Stimulated activated CD8-positive, alpha-beta memory T cell treated with anti-CD3 and anti-CD28 coated beads, Interleukin-15, amount 100 ng/mL, for 48 hours (primary cell): ENCODE measurements at regions not wholly inside any gene's neighbourhood (a gene's known extent, or its start where the extent isn't known, plus 50 kb on each side); places are given as distances from the start of the nearest gene placed in this dataset.
"Not testable (repeated sequence)": the region's sequence is repeated elsewhere in the genome, so short reads cannot be mapped to it uniquely, and the experiment has no call there.

Source experiments
- DNase-seq, 2 donors: peaks; one replicate each; pipeline ENCODE4 v3.0.0-alpha.2; 2020; ENCODE audit warnings: low read depth in 2 of 2

GRCh38 chr13:73676550-73677047 lies 457.6 kb downstream of the KLF12 start:
- DNase-seq, result no peak

DNA sequence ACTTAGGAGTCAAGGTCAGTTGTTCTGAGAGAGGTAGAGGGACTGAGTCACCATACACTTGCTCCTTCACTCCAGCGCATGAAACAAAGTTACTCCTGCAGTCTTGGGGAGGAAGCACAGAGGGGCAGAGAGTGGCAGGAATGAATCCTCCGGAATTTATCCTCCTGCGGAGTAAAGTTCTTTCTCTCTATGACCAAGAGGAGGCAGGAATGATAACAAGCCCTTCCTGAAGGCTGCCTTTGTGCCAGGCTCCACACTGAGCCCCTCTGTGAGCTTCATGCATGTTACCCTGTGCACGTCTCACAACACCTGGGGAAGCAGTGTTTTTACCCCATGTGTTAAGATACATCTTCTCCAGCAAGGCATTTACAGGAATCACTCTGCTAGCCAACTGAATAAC lies 458.4 kb downstream of the KLF12 start:
- DNase-seq, result no peak

- no peak for DNase-seq
These were observed 459.6 kb downstream of the KLF12 start for GRCh38 chr13:73674570-73674969.

GRCh38 chr13:73673931-73674330 lies 460.3 kb downstream of the KLF12 start:
- DNase-seq, result no peak

- DNase-seq, result no peak
These were observed 461.7 kb downstream of the KLF12 start for GRCh38 chr13:73672492-73672891.

GRCh38 chr13:73671732-73672131 lies 462.5 kb downstream of the KLF12 start:
- DNase-seq, result no peak

- no peak for DNase-seq
These were observed 463.2 kb downstream of the KLF12 start for GRCh38 chr13:73671011-73671410.

DNA sequence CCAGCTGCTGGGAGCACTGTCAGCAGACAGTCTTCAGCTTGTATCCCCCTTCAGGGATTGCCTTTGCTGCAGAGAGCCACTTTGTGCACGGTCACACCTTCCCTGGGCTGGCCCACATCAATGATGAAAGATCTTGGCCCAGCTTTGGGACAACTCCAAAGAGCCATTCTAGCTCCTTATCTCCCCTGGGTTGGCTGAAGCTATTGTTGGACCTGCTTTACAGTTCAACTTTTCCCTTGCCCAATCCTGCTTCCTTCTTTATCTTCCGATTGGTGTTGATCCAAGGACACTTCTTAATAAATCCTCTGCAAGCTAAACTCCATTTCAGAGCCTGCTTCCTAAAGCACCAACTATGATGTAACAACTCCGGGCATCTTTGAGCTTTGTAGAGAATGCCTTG lies 466.4 kb downstream of the KLF12 start:
- no peak for DNase-seq

DNA sequence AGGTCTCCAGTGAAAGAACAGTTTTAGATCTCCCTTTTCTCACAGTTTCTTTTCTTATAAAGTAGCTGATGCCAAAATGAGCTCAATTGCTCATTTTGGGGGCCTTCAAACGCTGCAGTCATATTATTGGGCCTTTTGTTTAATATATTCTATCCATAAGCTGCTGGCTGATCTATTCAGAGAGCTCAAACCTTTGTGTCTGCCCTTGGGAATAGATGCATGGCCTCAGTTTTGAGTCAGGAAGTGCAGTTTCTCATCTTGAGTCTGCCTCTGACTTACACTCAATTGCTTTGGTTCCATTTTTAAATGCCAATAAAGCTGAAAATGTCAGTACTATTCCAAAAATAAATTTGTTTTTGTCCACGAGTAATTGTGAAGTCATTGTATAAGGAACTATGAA lies 468.9 kb downstream of the KLF12 start:
- DNase-seq, result no peak

DNA sequence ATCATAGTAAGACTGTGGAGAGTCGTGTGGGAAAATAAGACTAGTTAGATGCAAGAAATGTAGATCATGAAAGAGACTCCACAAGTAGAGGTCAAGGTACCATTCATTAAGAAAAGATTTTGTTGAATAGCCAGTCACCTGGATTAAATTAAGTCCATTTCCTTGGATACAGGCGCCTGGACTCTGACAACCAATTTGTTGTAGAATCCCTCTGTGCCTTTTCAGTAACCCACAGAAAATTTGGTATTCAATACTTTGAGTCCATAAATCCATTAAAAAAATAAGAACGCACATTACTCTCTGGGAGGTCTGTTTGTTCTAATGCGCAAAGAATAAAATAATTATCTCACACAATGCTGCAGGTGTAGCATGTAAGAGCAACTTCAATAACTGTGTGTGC lies 469.4 kb downstream of the KLF12 start:
- no peak for DNase-seq

DNA sequence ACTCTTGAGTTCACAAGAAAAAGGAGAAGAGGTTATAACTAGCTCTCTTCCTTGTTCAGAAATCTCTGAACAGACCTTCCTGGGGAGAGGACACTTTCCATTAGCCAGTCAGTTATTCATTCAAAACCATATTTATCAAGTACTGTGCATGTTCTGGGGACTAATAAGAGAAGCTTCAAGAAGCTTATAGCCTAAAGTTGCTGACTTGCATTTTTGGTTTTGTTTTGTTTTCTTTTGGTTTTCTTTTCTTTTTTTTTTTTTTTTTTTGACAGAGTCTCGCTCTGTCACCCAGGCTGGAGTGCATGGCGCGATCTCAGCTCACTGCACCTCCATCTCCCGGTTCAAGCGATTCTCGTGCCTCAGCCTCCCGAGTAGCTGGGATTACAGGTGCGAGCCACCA lies 471.4 kb downstream of the KLF12 start:
- DNase-seq, result no peak

DNA sequence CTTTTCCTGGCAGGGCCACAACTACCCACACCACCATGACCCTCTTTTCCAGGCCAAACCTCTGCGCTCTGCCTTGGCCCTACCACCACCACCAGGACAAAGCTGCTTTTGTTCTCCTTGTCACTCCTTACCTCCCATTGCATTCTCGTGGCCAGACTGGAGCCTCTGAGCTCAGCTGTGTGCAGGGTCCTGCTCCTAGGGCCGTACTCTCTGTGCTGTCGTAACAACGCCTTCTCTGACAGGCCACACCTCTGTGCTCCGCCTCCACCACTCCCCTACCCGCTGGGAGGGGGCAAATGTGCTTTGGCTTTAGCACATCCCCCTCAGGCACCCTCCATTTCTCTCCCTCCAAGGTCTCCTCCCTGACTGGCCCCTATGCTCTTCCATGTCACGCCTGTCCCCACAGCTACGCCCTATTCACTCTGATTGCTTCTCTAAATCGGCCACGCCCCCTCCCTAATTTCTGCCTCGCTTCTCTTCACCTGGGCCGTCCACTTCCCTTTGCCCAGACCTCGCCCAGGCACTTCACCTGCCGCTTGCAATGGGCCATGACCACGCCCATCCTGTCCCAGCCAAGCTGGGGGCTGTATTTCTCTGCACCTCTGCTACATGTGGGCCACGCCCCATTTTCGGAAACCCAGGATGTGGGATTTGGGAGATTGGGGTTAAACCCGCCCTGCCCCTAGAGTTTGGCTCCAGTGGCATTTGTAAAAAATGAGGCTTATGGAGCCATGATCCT lies 472.3 kb downstream of the KLF12 start:
- DNase-seq, result no peak

GRCh38 chr13:73661066-73661465 lies 473.1 kb downstream of the KLF12 start:
- DNase-seq, result no peak

- no peak for DNase-seq
These were observed 475.6 kb downstream of the KLF12 start for GRCh38 chr13:73658639-73659038.

- DNase-seq, result no peak
These were observed 476.2 kb downstream of the KLF12 start for GRCh38 chr13:73657821-73658540.

- no peak for DNase-seq
These were observed 477.3 kb downstream of the KLF12 start for GRCh38 chr13:73656863-73657262.

DNA sequence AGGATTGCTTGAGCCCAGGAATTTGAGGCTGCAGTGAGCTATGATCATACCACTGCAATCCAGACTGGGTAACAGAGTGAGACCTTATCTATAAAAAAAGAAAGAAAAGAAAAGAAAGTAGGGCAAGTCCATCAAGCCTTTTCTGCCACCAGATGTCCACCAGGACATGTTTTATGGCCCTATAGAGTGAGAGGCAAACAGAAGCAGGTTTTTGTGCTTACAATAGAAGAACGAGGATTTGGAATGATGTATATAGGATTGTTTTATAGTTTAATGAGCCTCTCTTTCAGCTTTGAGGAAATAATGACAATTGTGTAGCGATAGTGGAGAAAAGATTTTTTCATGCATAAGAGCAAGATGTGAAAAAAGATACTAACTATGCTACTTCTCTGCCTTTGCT lies 480.5 kb downstream of the KLF12 start:
- DNase-seq, result no peak

DNA sequence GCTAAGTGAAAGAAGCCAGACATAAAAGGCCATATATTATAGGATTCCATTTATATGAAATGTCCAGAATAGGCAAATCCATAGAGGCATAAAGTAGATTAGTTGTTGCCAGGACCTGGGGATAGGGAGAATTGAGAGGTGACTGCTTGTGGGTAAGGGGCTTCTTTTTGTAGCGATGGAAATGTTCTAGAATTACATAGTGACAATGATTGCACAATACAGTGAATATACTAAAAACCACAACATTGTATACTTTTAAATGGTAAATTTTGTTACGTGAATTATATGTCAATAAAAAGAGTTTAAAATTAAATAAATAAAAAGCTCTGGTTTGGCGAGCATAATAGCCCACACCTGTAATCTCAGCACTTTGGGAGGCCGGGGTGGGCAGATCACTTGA lies 486.8 kb downstream of the KLF12 start:
- DNase-seq, result no peak

GRCh38 chr13:73640476-73641179 lies 493.6 kb downstream of the KLF12 start:
- DNase-seq, result not testable (repeated sequence)

- no peak for DNase-seq
These were observed 498.9 kb downstream of the KLF12 start for GRCh38 chr13:73635166-73635787.

DNA sequence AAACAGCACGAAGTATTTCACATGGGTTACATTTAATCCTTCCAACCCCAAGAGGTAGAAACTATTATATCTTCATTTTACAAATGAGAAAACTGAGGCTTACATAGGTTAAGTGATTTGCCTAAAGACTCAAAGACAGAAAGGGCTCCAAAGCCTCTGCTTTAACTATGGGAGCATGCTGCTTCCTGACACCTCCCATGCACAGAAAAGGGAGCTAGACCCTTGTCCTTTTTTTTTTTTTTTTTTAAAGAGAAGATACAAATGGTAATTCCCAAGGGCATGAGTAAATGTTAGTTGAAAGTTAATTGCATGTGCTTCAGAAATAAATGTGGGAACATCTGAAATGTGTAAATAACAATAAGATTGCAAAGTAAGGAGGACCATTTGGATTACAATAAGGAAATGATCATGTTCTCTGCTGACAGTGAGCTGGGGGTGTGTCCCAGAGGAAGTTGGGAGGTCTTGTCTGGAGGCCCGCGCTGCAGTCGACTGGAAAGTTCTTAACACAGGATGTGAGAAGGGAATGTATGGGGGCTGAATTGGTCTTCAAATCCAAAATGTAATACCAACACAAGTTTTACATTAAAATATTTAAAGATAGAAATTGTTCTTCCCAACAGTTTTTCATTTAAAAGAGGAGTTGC lies 500.3 kb downstream of the KLF12 start:
- DNase-seq, result no peak

DNA sequence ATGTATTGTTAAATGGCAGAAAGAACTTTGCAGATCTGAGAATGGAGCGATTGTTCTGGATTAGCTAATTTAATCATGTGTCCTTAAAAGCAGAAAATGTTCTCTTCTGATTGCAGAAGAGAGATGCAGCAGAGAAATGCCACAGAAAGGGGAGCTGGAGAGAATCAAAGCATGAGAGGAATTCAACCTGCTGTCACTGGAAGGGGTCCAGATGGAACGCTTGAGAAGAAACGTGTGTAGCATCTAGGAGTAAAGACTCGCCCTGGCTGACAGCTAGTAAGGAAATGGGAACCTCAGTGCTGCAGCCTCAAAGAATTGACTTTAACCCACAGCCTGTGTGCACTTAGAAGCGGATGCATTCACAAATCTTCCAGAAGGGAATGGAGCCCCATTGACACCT lies 502.8 kb downstream of the KLF12 start:
- no peak for DNase-seq
